ENCODE measurements at regions not wholly inside any gene's neighbourhood (a gene's known extent, or its start where the extent isn't known, plus 50 kb on each side); places are given as distances from the start of the nearest gene placed in this dataset.
A peak's percentile ranks its signal among the peaks of the same experiment; 100 is the strongest.

GRCh38 chr16:85171004-85171758 is 58.9 kb upstream of the CIBAR2 start (continued):
- TF ChIP-seq DMTF1 (CRISPR knock-in tag; IDR thresholded peaks at IDR 0.05) (no peak), KDM1A (CRISPR knock-in tag; IDR thresholded peaks at IDR 0.05) (no peak), ZNF274 (CRISPR knock-in tag; IDR thresholded peaks at IDR 0.05) (peak; percentile 24; the same call in 1 of the 2 replicates), ZIK1 (CRISPR knock-in tag; IDR thresholded peaks at IDR 0.05; ENCODE audit: borderline replicate concordance, low read depth) (peak; percentile 64; the same call in 1 of the 2 replicates), ZFP1 (CRISPR knock-in tag; IDR thresholded peaks at IDR 0.05) (no peak), MAFF (IDR thresholded peaks at IDR 0.05; ENCODE audit: low read depth, low read length) (no peak), XRCC5 (optimal IDR thresholded peaks at IDR 0.05; ENCODE audit: low read length) (no peak), PAXIP1 (CRISPR knock-in tag; conservative IDR thresholded peaks at IDR 0.05) (0 out of 2 replicates have a peak, but pooled peaks have one; percentile 10), UBTF (CRISPR knock-in tag; IDR thresholded peaks at IDR 0.05) (peak; percentile 54), AGO2 (optimal IDR thresholded peaks at IDR 0.05; ENCODE audit: low read depth, low read length) (peak; percentile 24), FOXK2 (IDR thresholded peaks at IDR 0.05) (no peak), CEBPB (IDR thresholded peaks at IDR 0.05; ENCODE audit: borderline replicate concordance, low read depth, low read length) (no peak), FOXP4 (CRISPR knock-in tag; IDR thresholded peaks at IDR 0.05) (no peak), SMARCC2 (IDR thresholded peaks at IDR 0.05) (no peak), STAG1 (CRISPR knock-in tag; IDR thresholded peaks at IDR 0.05) (no peak), ZKSCAN8 (CRISPR knock-in tag; IDR thresholded peaks at IDR 0.05; ENCODE audit: borderline replicate concordance) (no peak), TFAP4 (IDR thresholded peaks at IDR 0.05; ENCODE audit: borderline replicate concordance, low read depth) (0 out of 2 replicates have a peak, but pooled peaks have one; percentile 27), ARHGAP35 (CRISPR knock-in tag; IDR thresholded peaks at IDR 0.05; ENCODE audit: borderline replicate concordance) (no peak), DNMT3B (CRISPR knock-in tag; conservative IDR thresholded peaks at IDR 0.05) (no peak), ONECUT2 (CRISPR knock-in tag; IDR thresholded peaks at IDR 0.05) (no peak)
